HG02623 (cell line): ENCODE measurements at regions not wholly inside any gene's neighbourhood (a gene's known extent, or its start where the extent isn't known, plus 50 kb on each side); places are given as distances from the start of the nearest gene placed in this dataset.

Experiments
- ATAC-seq: cut with Tn5 transposase; IDR thresholded peaks from one replicate; pipeline ENCODE4 v1.9.1; 2021; ENCODE audit warnings: moderate library complexity; ENCODE audit not compliant: unreplicated experiment

- no peak for ATAC-seq
These were observed 1044.6 kb upstream of the EYS start for GRCh38 chr6:66751630-66752029.

- ATAC-seq = no peak
These were observed 1033.3 kb upstream of the EYS start for GRCh38 chr6:66740346-66740745.

- ATAC-seq = no peak
These were observed 1028.3 kb upstream of the EYS start for GRCh38 chr6:66735106-66735890.

GRCh38 chr6:66731310-66731709 is 1024.3 kb upstream of the EYS start:
- ATAC-seq = no peak

- no peak for ATAC-seq
These were observed 1018.6 kb upstream of the EYS start for GRCh38 chr6:66725670-66726069.

GRCh38 chr6:66717801-66718200 is 1010.8 kb upstream of the EYS start:
- ATAC-seq = no peak

- no peak for ATAC-seq
These were observed 992.4 kb upstream of the EYS start for GRCh38 chr6:66699385-66699784.

- ATAC-seq = no peak
These were observed 982.6 kb upstream of the EYS start for GRCh38 chr6:66689608-66690007.

- ATAC-seq = no peak
These were observed 980.6 kb upstream of the EYS start for GRCh38 chr6:66687611-66688140.

- no peak for ATAC-seq
These were observed 968.9 kb upstream of the EYS start for GRCh38 chr6:66675906-66676305.

- ATAC-seq = no peak
These were observed 957.1 kb upstream of the EYS start for GRCh38 chr6:66664112-66664511.

- ATAC-seq = no peak
These were observed 955.9 kb upstream of the EYS start for GRCh38 chr6:66662721-66663507.

- no peak for ATAC-seq
These were observed 955.2 kb upstream of the EYS start for GRCh38 chr6:66662196-66662595.

- ATAC-seq = no peak
These were observed 948.4 kb upstream of the EYS start for GRCh38 chr6:66655420-66655819.

GRCh38 chr6:66638518-66638917 is 931.5 kb upstream of the EYS start:
- ATAC-seq = no peak

GRCh38 chr6:66638099-66638498 is 931.1 kb upstream of the EYS start:
- no peak for ATAC-seq

- ATAC-seq = no peak
These were observed 921.9 kb upstream of the EYS start for GRCh38 chr6:66628917-66629316.

GRCh38 chr6:66623050-66623449 is 916.0 kb upstream of the EYS start:
- ATAC-seq = no peak

GRCh38 chr6:66605971-66606370 is 898.9 kb upstream of the EYS start:
- ATAC-seq = no peak

- ATAC-seq = no peak
These were observed 898.0 kb upstream of the EYS start for GRCh38 chr6:66605011-66605410.

- ATAC-seq = no peak
These were observed 892.5 kb upstream of the EYS start for GRCh38 chr6:66599541-66599940.

GRCh38 chr6:66578362-66578761 is 871.3 kb upstream of the EYS start:
- ATAC-seq = no peak
